Progenitor cell of endocrine pancreas (in vitro differentiated cells): ENCODE measurements at regions not wholly inside any gene's neighbourhood (a gene's known extent, or its start where the extent isn't known, plus 50 kb on each side); places are given as distances from the start of the nearest gene placed in this dataset.

Experiments
- DNase-seq: peaks from one replicate; pipeline ENCODE4 v3.0.0; 2021; ENCODE audit warnings: low spot score; ENCODE audit not compliant: unreplicated experiment
- H3K27ac Mint-ChIP-seq: 2 replicates; pipeline ENCODE4 v1.8.0; 2021; ENCODE audit warnings: mild to moderate bottlenecking, moderate library complexity, mixed read lengths
- H3K27me3 Mint-ChIP-seq: 2 replicates; pipeline ENCODE4 v1.8.0; 2021; ENCODE audit warnings: mixed read lengths
- H3K36me3 Mint-ChIP-seq: 2 replicates; pipeline ENCODE4 v1.8.0; 2022; ENCODE audit warnings: mixed read lengths; ENCODE audit not compliant: insufficient read depth
- H3K4me1 Mint-ChIP-seq: 2 replicates; pipeline ENCODE4 v1.8.0; 2021; ENCODE audit warnings: low read depth, mixed read lengths
- H3K4me3 Mint-ChIP-seq: 2 replicates; pipeline ENCODE4 v1.8.0; 2021; ENCODE audit warnings: low read depth, mild to moderate bottlenecking, moderate library complexity, mixed read lengths
- H3K9me3 Mint-ChIP-seq: 2 replicates; pipeline ENCODE4 v1.8.0; 2021; ENCODE audit warnings: low read depth, mixed read lengths
- CTCF ChIP-seq: fragments of 200-600 bp; sonication (generic); IDR thresholded peaks from one replicate; pipeline ENCODE4 v1.5.0; 2021; ENCODE audit warnings: antibody characterized with exemption, mild to moderate bottlenecking; ENCODE audit not compliant: unreplicated experiment

- peak; percentile 21 for DNase-seq
- no peak overlapping the region for H3K27ac Mint-ChIP-seq
- no peaks in the 10 kb centered on the region for H3K9me3 Mint-ChIP-seq
- peak overlapping the region; percentile 70 for H3K4me3 Mint-ChIP-seq
- H3K27me3 Mint-ChIP-seq: peaks cover 76% of the 10 kb centered on the region
- H3K4me1 Mint-ChIP-seq: peaks cover 3% of the 10 kb centered on the region
- no peaks in the 10 kb centered on the region for H3K36me3 Mint-ChIP-seq
- TF ChIP-seq CTCF: no peak
Observed at GRCh38 chr9:17906176-17906840, 327.4 kb downstream of the SH3GL2 start.

- peak overlapping the region; percentile 66 for H3K4me3 Mint-ChIP-seq
- H3K9me3 Mint-ChIP-seq: no peaks in the 10 kb centered on the region
- no peak for TF ChIP-seq CTCF
- peak; percentile 13 for DNase-seq
- peaks cover 68% of the 10 kb centered on the region for H3K27me3 Mint-ChIP-seq
- H3K4me1 Mint-ChIP-seq: peaks cover 3% of the 10 kb centered on the region
- H3K36me3 Mint-ChIP-seq: no peaks in the 10 kb centered on the region
- no peak overlapping the region for H3K27ac Mint-ChIP-seq
Observed at GRCh38 chr9:17906841-17907778, 328.2 kb downstream of the SH3GL2 start.

GRCh38 chr9:17907779-17908508 lies 329.1 kb downstream of the SH3GL2 start:
- no peak for DNase-seq
- H3K36me3 Mint-ChIP-seq: no peaks in the 10 kb centered on the region
- H3K27me3 Mint-ChIP-seq: peaks cover 60% of the 10 kb centered on the region
- H3K27ac Mint-ChIP-seq: no peak overlapping the region
- no peaks in the 10 kb centered on the region for H3K9me3 Mint-ChIP-seq
- H3K4me3 Mint-ChIP-seq: peak overlapping the region; percentile 66
- peaks cover 3% of the 10 kb centered on the region for H3K4me1 Mint-ChIP-seq
- TF ChIP-seq CTCF: no peak

GRCh38 chr9:17926246-17926645 lies 347.4 kb downstream of the SH3GL2 start:
- peaks cover 3% of the 10 kb centered on the region for H3K9me3 Mint-ChIP-seq
- DNase-seq: no peak
- no peaks in the 10 kb centered on the region for H3K36me3 Mint-ChIP-seq
- H3K4me1 Mint-ChIP-seq: peaks cover 4% of the 10 kb centered on the region
- peaks cover 4% of the 10 kb centered on the region for H3K27me3 Mint-ChIP-seq
- H3K27ac Mint-ChIP-seq: no peak overlapping the region
- no peak overlapping the region for H3K4me3 Mint-ChIP-seq
- no peak for TF ChIP-seq CTCF

GRCh38 chr9:17927616-17928015 lies 348.8 kb downstream of the SH3GL2 start:
- Mint-ChIP-seq H3K4me3 (no peak overlapping the region), H3K27ac (no peak overlapping the region), H3K9me3 (peaks cover 3% of the 10 kb centered on the region), H3K27me3 (peaks cover 2% of the 10 kb centered on the region), H3K4me1 (peaks cover 4% of the 10 kb centered on the region), H3K36me3 (no peaks in the 10 kb centered on the region)
- TF ChIP-seq CTCF: no peak
- no peak for DNase-seq
